ENCODE measurements at regions not wholly inside any gene's neighbourhood (a gene's known extent, or its start where the extent isn't known, plus 50 kb on each side); places are given as distances from the start of the nearest gene placed in this dataset.

DNA sequence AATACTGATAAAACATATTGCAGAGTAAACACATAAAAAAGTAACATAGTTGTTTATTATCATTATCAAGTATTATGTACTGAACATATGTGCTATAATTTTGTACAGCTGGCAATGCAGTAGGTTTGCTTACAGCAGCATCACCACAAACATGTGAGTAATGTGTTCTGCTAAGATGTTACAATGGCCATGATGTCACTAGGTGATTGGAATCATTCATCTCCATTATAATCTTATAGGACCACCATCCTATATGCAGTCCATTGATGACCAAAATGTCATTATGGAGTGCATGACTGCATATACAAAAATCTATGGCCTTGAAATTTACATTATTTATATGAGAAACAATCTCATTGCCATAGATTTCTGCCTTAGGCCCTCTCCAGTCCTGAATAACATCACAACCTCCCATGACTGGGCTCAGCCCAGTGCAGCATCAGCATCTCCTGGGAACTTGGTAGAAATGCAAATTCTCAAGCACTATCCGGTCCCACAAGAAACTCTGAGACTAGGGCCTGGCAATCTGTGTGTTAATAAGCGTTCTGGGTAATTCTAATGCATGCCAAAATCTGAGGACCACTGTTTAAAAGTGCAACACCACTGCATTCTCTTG is 352.0 kb upstream of the MARCKS start:
- TF ChIP-seq, protein P1, sequence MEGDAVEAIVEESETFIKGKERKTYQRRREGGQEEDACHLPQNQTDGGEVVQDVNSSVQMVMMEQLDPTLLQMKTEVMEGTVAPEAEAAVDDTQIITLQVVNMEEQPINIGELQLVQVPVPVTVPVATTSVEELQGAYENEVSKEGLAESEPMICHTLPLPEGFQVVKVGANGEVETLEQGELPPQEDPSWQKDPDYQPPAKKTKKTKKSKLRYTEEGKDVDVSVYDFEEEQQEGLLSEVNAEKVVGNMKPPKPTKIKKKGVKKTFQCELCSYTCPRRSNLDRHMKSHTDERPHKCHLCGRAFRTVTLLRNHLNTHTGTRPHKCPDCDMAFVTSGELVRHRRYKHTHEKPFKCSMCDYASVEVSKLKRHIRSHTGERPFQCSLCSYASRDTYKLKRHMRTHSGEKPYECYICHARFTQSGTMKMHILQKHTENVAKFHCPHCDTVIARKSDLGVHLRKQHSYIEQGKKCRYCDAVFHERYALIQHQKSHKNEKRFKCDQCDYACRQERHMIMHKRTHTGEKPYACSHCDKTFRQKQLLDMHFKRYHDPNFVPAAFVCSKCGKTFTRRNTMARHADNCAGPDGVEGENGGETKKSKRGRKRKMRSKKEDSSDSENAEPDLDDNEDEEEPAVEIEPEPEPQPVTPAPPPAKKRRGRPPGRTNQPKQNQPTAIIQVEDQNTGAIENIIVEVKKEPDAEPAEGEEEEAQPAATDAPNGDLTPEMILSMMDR (IDR thresholded peaks at IDR 0.05) = no peak
- TF ChIP-seq POLR2A (IDR thresholded peaks at IDR 0.05) = no peak
